Suppressor macrophage treated with lipopolysaccharide for 1 hour (primary cell): ENCODE measurements at regions not wholly inside any gene's neighbourhood (a gene's known extent, or its start where the extent isn't known, plus 50 kb on each side); places are given as distances from the start of the nearest gene placed in this dataset.
A peak's percentile ranks its signal among the peaks of the same experiment; 100 is the strongest.

Experiments used
- DNase-seq, 3 donors: peaks; one replicate each; pipeline ENCODE4 v3.0.0-alpha.2; 2020 to 2022

DNA sequence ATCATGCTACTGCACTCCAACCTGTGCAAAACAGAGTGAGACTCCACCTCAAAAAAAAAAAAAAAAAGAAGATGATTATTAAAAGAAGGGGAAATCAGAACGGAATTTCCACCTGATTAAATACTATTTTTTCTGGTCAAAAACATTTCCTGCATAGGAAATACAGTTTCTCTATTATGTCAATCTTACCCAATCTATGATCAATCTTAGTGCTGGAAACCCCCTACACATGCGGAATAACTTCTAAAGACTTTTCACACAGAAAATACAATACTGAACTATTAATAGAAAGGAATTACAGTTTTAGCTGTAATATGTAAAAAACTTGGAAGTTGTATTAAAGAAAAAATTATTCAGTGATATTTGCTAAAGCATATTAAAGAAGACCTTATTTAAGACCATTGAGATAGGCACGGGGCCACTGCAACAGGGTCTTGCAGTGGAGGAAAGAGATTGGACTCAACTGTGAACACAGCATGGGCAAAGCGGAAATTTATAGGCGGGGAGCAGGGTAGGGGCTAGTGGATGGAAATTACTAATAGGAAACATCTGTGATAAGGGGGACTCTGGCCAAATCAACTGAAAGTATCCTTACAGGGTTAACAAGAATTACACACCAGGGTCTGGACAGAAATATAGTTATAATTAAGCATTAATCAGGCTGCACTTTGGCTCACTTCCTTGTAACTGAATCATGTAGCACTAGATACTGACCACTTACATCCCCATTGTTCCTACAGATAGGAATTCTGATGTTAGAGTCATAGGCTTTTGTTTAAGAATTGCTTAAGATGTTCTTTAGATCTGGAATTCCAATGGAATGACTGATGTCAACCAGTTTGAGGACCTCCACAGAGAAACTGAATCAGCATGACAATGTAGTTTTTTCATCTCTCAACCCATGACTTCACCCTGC lies 411.5 kb upstream of the DDI1 start:
- DNase-seq = no peak

GRCh38 chr11:103625624-103625965 lies 410.8 kb upstream of the DDI1 start:
- no peak for DNase-seq

DNA sequence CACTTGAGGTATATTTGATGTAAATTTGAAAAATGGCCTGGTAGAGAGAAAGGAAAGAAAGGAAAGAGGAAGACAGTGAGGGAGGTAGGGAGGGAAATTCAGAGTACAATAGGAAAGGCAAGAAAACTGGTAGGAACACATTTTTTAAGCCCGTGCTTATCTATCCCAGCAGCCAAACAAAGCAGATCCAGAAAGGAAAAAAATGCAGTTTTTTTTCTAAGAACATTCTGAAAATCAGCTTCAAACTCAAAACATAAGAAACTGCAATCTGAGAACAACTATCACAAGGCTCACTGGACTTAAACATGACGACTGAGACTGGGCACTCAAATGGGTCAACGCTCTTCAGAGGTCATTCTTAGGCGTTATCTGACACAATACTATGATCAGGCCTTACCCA lies 408.3 kb upstream of the DDI1 start:
- no peak for DNase-seq

- DNase-seq = no peak
Measured at GRCh38 chr11:103631841-103632240, 404.6 kb upstream of the DDI1 start.

- DNase-seq = no peak
Measured at GRCh38 chr11:103633068-103633788, 403.2 kb upstream of the DDI1 start.

- no peak for DNase-seq
Measured at GRCh38 chr11:103633819-103634590, 402.4 kb upstream of the DDI1 start.

- DNase-seq = no peak
Measured at GRCh38 chr11:103636232-103636631, 400.2 kb upstream of the DDI1 start.

- DNase-seq = no peak
Measured at GRCh38 chr11:103637295-103637694, 399.1 kb upstream of the DDI1 start.

DNA sequence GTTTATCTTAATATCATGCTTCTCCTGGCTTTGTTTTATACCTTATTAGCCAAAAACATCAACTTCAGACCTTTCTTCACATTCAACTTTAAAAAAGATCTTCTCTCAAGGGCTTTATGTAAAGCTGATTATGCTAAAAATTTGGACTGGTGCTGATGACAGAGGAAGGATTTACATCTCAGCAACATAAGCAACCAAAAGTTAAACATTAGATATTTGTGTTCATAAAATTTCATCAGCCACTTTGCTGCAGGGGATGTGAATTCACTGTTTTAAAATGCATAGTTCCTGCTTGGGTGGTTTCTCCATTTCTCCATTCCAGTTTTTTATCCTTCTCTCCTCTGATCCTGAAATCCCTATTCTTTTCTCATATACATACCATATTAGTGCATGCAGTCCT lies 398.6 kb upstream of the DDI1 start:
- DNase-seq = no peak

GRCh38 chr11:103644676-103645075 lies 391.8 kb upstream of the DDI1 start:
- no peak for DNase-seq

- DNase-seq = no peak
Measured at GRCh38 chr11:103648054-103648453, 388.4 kb upstream of the DDI1 start.

GRCh38 chr11:103648670-103649400 lies 387.6 kb upstream of the DDI1 start:
- DNase-seq = no peak

DNA sequence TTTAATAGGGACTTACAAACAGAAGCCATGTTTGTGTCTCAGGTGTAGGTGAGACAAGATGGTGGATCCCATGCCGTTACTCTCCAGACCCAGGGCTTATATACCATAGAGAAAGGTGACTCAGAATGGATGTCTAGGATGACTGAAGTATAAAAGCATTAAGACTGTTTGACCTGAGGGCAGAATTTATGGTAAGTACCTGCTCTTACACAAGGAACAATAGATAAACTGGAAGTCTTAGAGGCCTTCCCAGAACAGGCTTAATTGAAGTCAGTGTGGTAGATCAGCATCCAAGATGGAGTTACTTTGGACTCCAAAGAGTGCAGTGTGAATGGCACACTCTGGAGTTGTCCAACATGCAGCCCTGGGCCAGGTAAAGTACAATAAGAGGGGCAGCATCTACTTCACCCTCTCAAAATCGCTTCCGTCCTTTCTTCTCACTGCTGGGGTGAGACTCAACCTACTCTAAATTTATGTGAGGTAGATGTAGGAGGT lies 387.0 kb upstream of the DDI1 start:
- DNase-seq = no peak

DNA sequence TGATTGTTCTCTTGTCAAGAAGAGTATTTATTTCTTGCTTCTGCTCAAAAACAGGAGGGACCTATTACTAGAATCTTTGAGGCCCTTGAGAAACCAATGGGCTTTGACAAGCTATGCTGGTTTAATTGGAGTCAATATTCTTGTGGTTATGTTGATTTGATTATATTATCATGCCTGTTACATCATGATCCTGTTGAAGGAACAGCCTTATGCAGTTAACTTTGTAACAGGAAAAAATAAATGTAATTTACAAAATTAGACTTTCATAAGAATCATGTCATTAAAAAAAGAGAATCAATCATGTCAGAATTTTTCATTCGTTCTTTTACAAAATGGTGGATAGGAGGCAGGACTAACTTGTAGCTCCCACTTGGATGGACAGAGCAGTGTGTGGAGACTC lies 386.1 kb upstream of the DDI1 start:
- DNase-seq = no peak

DNA sequence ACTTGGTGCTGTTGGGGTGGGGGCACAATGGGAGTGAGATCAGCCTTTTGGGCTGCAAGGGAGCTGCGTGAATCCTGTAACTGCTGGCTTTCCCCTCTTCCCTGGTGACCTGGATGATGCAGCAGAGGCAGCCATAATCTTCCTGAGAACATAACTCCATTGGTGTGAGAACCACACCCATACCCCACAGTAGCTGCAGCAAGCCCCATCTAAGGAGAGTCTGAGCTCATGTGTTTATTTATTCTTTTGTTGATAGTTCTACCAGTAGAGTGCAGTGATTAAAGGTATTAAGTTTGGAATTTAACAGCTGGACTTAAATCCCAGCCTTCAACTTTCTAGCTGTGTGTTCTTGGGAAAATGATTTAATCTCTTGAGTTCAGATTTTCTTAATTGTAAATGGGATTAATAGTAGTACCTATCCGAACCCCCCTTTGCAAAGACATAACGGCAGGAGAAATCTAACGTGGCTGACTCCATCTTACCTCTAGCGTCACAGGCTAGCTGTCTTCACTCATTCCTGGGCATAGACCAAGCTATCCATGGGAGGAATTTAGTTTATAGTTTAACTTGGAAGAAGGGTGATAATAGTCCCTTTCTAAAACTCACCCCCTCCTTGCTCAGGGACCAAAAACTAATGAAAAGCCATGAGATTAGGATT lies 385.0 kb upstream of the DDI1 start:
- no peak for DNase-seq

DNA sequence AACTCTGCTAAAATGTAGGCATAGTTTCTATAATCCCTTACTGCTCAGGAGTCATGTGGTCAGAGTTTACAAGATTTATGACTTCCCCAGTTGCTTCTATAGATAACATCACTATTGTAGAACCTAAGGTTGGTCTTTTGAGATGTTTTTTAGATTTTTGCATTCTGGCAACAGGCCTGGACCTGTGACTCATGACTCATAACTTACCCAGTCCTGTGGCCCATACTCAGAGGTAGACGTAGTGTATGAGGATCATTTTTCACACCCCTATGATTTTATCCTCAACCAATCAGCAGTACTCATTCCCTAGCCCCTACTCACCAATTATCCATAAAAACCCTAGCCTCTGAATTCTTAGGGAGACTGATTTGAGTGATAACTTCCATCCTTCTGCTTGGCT lies 384.4 kb upstream of the DDI1 start:
- DNase-seq = no peak

- DNase-seq = no peak
Measured at GRCh38 chr11:103656382-103656781, 380.1 kb upstream of the DDI1 start.

DNA sequence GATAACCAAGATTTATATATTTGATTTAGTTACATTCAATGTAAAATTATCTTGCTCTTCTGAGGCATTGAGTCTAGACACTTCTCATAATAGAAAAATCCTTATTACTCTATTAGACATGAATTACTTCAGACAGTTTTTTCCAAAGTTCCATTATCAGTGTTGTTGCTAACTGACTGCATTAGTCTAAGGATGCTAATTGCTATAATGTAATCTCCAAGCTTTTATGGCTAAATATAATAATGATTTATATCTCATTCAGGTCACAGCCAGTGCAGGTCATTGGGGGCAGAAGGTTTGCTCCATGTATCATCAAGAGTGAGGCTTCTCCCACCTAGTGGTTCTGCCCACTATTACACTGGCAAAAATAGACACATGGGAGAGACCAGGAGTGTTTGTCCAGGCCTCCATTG lies 377.2 kb upstream of the DDI1 start:
- DNase-seq = no peak

DNA sequence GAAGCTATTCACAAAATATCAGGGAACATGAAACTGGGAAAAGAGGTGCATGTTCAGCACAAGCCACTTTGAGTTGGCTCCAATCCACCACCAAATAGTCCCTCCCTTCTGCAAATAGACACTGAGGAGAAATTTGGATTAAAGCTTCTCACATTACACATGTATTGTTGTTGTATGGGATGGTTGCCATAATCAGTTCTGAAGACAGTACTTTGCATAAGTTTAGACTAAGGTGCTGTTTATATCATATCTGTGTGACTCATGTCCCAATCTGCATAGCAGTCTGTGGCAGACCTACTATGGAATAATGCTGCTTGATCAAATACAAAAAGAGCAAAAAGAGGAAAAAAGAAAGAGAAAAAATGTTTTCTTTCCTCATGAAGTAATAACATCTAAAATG lies 376.7 kb upstream of the DDI1 start:
- DNase-seq = no peak

GRCh38 chr11:103661185-103661584 lies 375.3 kb upstream of the DDI1 start:
- no peak for DNase-seq

DNA sequence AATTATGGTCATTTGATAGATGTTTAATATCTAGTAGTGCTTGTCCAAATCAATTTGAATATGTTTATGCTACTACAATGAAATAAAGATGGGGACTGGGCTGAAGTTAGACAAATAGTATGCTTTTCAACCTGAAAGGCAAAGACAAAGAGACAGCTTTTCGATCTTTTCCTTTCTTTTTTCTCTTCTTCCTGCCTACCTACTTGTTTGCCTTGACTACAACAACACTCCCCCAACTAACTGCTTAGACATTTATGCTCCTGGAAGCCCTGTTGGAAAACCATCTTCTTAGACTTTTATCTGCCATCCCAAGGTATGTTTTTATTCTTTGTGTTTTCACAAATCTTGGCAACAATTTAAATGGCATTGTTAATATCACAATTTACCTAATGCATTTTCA lies 374.4 kb upstream of the DDI1 start:
- no peak for DNase-seq

DNA sequence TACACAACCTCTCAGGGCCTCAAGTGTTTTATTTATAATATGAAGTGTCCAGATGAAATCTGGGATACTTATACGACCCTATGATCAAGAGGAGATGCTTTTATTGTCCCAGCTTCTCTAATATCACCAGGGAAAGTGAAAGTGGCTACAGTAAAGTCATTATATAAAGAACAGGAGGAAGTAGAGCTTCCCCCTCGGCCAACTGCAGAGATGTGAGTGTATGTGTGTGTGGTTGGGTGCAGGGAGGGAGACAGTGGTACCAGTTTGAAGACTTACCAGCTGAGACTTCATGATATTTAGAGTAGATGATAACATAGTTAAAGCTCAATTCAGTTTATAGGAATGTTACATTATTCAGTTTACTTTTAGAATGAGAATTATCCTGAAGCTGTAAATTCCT lies 373.6 kb upstream of the DDI1 start:
- peak; percentile 24 to 48 (median 41) for DNase-seq
